WERI-Rb-1 (cell line): ENCODE measurements at regions not wholly inside any gene's neighbourhood (a gene's known extent, or its start where the extent isn't known, plus 50 kb on each side); places are given as distances from the start of the nearest gene placed in this dataset.
"Not testable (repeated sequence)": the region's sequence is repeated elsewhere in the genome, so short reads cannot be mapped to it uniquely, and the experiment has no call there.

ENCODE experiments used
- DNase-seq: peaks from one replicate; pipeline ENCODE4 v3.0.0-alpha.2; 2020
- H3K27ac ChIP-seq: fragments of 250-450 bp; sonication (Bioruptor Pico); 2 replicates; pipeline ENCODE4 v1.5.1; 2020; ENCODE audit warnings: mild to moderate bottlenecking, moderate library complexity
- H3K27me3 ChIP-seq: fragments of 250-450 bp; sonication (Bioruptor Pico); 2 replicates; pipeline ENCODE4 v1.5.1; 2021; ENCODE audit warnings: mild to moderate bottlenecking, low read depth, moderate library complexity; ENCODE audit not compliant: insufficient read depth, severe bottlenecking
- H3K36me3 ChIP-seq: fragments of 250-450 bp; sonication (Bioruptor Pico); 2 replicates; pipeline ENCODE4 v1.5.1; 2020; ENCODE audit warnings: mild to moderate bottlenecking, moderate library complexity
- H3K4me3 ChIP-seq: 2 replicates; pipeline ENCODE4 v1.5.1; 2011; ENCODE audit warnings: low read depth, mild to moderate bottlenecking, control low read depth, low read length
- H3K9me3 ChIP-seq: fragments of 250-450 bp; sonication (Bioruptor Pico); 2 replicates; pipeline ENCODE4 v1.5.1; 2021; ENCODE audit warnings: mild to moderate bottlenecking, moderate library complexity; ENCODE audit not compliant: severe bottlenecking
- CTCF ChIP-seq: IDR thresholded peaks from 2 replicates; pipeline ENCODE4 v1.5.1; 2011; ENCODE audit warnings: low read depth, mild to moderate bottlenecking, control low read depth, inconsistent platforms, low read length

GRCh38 chr18:28728891-28729290 is 552.0 kb upstream of the CDH2 start:
- TF ChIP-seq CTCF: no peak
- Histone ChIP-seq H3K27me3 (no peaks in the 10 kb centered on the region), H3K36me3 (no peaks in the 10 kb centered on the region), H3K27ac (no peak overlapping the region), H3K9me3 (no peaks in the 10 kb centered on the region), H3K4me3 (no peak overlapping the region)
- DNase-seq: no peak

GRCh38 chr18:28727189-28727588 is 550.3 kb upstream of the CDH2 start:
- H3K36me3 ChIP-seq, H3K27ac ChIP-seq, DNase-seq, H3K9me3 ChIP-seq, H3K4me3 ChIP-seq, H3K27me3 ChIP-seq: not testable (repeated sequence)

GRCh38 chr18:28725876-28726275 is 548.9 kb upstream of the CDH2 start:
- Histone ChIP-seq H3K4me3 (no peak overlapping the region), H3K27me3 (no peaks in the 10 kb centered on the region), H3K9me3 (no peaks in the 10 kb centered on the region), H3K27ac (no peak overlapping the region), H3K36me3 (no peaks in the 10 kb centered on the region)
- no peak for DNase-seq
- TF ChIP-seq CTCF: no peak

- Histone ChIP-seq H3K27me3 (no peaks in the 10 kb centered on the region), H3K9me3 (no peaks in the 10 kb centered on the region), H3K4me3 (no peak overlapping the region), H3K36me3 (no peaks in the 10 kb centered on the region), H3K27ac (no peak overlapping the region)
- TF ChIP-seq CTCF: no peak
- no peak for DNase-seq
Measured at GRCh38 chr18:28723506-28723905, 546.6 kb upstream of the CDH2 start.

GRCh38 chr18:28718696-28719095 is 541.8 kb upstream of the CDH2 start:
- H3K27ac ChIP-seq: no peak overlapping the region
- H3K27me3 ChIP-seq: no peaks in the 10 kb centered on the region
- no peak overlapping the region for H3K4me3 ChIP-seq
- no peaks in the 10 kb centered on the region for H3K36me3 ChIP-seq
- TF ChIP-seq CTCF: no peak
- DNase-seq: no peak
- no peaks in the 10 kb centered on the region for H3K9me3 ChIP-seq

GRCh38 chr18:28716338-28716737 is 539.4 kb upstream of the CDH2 start:
- no peaks in the 10 kb centered on the region for H3K36me3 ChIP-seq
- no peak for TF ChIP-seq CTCF
- H3K27ac ChIP-seq: no peak overlapping the region
- H3K27me3 ChIP-seq: no peaks in the 10 kb centered on the region
- H3K9me3 ChIP-seq: no peaks in the 10 kb centered on the region
- DNase-seq: no peak
- H3K4me3 ChIP-seq: no peak overlapping the region
